HG03469 (cell line): ENCODE measurements at regions not wholly inside any gene's neighbourhood (a gene's known extent, or its start where the extent isn't known, plus 50 kb on each side); places are given as distances from the start of the nearest gene placed in this dataset.

Experiments
- ATAC-seq: cut with Tn5 transposase; IDR thresholded peaks from one replicate; pipeline ENCODE4 v1.9.1; 2021; ENCODE audit warnings: mild to moderate bottlenecking, moderate library complexity, moderate number of reproducible peaks; ENCODE audit not compliant: unreplicated experiment

DNA sequence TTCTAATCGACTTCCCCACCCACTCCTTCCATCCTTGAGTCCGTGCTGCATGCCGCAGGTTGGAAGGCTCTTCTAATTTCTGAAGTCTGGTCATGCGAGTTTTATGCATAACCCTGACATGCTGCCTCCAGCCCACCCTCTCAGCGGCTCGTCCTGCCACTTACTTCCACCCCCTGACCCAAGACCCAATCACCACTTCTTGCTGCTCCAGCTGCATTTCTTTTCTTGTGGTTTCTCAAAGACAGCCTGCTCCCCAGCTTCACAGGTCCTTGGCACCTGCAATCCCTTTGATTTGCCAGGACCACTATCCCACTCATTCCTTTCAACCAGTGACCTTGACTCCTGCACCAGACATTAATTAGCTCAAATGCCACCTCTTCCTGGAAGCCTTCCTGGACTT lies 486.7 kb downstream of the VRK1 start:
- no peak for ATAC-seq

DNA sequence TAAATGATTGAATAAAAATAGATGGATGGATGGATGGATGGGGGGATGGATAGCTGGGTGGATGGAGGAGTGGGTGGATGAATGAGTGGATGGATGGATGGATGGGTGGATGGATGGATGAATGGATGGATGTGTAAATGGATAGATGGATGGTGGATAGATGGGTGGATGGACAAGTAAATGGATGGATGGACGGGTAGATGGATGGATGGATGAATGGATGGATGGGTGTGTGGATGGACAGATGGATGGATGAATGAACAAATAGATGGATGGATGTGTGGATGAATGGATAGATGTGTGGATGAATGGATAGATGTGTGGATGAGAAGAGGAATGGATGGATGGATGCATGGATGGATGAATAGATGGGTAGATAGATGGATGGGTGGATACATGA lies 490.8 kb downstream of the VRK1 start:
- no peak for ATAC-seq

DNA sequence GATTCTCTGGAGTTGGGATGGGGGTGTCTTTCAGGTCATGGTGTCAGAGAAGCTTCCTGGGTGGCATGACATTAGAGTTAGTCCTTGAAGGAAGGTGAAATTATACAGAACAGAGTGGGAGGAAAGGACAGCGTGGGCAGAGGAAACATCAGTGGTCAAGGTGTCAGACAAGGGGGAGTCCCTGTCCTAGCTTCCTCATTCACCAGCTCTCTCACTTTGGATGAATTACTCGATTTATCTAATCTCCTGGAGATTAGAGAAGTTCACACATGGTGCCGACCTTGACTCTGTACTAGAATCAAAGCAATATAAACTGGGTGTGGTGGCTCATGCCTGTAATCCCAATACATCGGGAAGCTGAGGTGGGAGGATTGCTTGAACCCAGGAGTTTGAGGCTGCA lies 492.9 kb downstream of the VRK1 start:
- no peak for ATAC-seq

DNA sequence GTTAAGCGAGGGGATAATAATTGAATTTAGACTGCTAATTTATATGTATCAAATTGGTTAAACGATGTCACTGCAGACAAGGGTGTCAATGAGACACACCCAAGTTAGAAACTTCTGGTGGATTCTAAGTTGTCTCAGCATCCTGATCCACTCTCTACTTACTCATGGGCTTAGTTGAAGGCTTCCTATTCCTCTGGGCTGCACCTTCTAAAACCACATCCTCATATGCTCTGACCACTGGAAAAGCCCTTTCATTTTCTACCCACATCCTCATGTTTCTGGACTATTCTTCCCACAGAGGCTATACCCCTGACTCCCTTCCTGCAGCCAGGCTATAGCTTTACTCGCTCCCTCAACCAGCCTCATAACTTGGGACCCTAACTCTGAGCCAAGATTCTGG lies 493.8 kb downstream of the VRK1 start:
- ATAC-seq: no peak

DNA sequence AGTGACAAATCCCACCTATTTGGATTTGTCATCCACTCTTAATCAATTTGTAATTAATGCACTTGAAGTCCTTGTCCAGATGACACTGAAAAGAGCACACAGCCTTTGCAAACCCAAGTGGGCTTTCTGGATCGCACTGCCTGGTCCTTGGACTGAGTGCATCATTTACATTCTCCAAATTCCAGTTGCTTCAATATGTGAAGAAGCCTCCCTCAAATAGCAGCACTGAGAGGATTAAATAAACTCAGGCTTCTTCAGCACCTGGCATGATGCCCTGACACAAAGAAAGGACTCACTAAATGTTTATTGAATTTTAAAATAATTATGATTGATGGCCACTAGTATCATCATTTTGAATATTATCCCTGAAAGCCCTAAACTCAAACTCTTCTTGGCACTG lies 496.5 kb downstream of the VRK1 start:
- ATAC-seq: no peak

DNA sequence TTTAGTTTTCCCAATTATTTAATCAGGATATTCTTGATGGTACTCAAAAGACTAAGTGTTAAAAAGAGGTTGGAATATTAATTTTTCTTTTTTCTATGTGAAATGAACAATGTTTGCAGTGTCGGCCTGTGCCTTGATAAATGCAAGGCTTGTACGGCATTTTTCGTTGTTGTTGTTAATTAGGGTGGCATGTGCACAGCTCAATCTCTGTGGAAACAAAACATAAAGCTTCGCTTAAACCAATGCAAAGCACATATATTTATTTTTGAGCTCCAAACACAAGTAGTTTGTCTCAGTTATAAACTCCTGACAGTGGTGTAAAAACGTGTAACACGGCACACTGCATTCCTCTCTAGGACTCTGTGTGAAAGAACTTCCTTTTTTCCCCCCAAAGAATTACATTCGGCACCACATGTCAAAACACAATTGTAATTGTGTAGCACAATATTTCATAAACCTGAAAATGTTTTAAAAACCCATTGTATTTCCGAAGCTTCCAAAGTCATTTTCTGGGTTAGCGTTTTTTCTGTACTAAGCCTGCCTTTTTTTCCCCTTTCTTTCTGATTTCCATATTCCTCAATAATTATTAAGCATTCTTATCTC lies 498.0 kb downstream of the VRK1 start:
- no peak for ATAC-seq

DNA sequence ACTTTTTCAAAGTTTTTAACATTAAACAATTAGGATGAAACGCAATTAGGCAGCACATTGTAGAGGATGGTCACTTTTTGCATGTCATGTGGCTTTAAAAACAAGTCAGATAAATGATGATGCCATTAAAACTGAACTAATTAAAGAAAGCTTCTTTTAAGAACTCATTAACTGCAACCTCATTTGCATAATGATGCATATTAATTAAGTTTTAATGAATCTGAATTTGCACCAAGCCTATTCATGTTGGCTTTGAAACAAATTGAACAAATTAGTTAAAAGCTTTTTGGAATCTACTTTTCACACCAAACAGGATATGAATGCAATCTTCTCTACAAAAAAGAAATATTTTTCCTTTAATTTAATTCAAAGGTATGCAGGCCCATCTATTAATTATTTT lies 499.0 kb downstream of the VRK1 start:
- ATAC-seq: no peak

- no peak for ATAC-seq
These were observed 499.9 kb downstream of the VRK1 start for GRCh38 chr14:97297100-97297499.

DNA sequence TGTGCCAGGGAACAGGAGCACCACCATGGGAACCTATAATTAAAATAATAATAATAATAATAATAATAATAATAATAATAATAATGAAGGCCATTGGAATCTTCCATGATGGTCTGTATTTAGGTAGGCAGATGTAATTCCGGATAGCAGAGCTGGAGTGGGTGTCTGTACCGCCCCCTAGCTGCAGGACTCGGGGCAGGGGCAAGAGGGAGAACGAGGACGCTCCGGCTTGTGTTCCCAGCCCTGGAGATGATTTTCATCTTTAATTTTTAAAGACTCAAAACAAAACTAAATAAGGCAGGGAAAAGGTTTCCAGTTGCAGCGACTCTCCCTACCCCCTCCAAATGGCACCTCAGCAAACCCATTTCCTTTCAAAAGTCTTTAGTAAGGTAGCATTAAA lies 501.1 kb downstream of the VRK1 start:
- no peak for ATAC-seq

DNA sequence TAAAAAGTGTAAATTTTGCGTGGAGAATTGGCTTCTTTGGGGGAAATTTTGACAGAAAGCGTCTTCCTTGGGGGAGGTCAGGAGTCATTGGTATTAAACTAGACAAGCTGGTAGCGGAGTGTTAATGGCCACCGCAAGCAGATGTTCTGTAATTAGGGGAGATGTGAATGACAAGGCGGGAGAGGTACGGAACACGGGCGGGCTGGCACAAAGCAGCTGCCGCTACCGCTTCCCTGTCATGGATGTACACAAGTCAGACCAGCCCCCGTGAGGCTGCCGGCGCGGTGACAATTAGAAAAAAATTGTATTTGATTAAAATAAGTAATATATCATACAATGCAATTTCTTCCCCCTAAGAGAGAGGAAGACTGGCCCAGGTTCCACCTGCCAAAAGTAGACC lies 501.6 kb downstream of the VRK1 start:
- no peak for ATAC-seq

DNA sequence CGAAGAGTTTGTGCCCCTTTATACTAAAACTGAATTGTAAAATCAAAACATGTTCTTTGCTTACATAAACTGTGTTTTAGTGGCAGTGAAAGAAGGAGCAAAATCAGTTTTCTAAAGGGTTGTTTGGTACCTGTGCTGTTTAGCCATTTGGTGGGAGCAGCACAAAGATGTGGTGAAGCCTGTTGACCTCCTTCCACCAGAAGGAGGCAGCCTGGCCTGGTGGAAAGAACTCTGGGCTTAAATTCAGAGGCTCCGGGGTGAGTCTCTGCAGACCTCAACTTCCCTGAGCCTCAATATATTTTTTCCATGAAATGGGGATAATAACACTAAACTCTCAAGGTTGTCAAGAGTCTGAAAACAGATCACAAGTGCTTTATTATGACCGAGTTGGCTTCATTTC lies 502.5 kb downstream of the VRK1 start:
- ATAC-seq: no peak

- no peak for ATAC-seq
These were observed 504.9 kb downstream of the VRK1 start for GRCh38 chr14:97301931-97302559.

- no peak for ATAC-seq
These were observed 509.1 kb downstream of the VRK1 start for GRCh38 chr14:97306133-97306759.

GRCh38 chr14:97306760-97307246 lies 509.6 kb downstream of the VRK1 start:
- no peak for ATAC-seq

- ATAC-seq: no peak
These were observed 514.2 kb downstream of the VRK1 start for GRCh38 chr14:97311411-97311810.

- no peak for ATAC-seq
These were observed 515.7 kb downstream of the VRK1 start for GRCh38 chr14:97312910-97313309.

- ATAC-seq: no peak
These were observed 518.6 kb downstream of the VRK1 start for GRCh38 chr14:97315790-97316189.

DNA sequence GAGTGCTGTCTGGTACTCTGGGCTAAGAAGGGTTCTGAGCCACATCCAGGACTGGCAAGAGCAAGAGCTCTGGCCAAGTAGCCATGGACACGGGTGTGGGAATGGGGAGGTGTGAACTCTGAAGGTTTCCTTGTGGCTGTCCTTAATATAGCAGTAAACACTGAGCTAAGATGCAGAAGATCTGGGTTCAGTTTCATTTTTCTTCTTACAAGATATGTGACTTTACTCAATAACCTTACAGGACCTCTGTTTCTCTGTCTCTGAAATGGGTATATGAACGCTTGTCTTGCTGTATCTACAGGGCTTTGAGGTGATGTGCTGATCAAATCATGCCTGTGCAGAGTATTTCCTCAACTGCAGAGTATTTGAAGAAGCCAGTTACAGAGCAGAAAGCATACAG lies 521.2 kb downstream of the VRK1 start:
- ATAC-seq: no peak

DNA sequence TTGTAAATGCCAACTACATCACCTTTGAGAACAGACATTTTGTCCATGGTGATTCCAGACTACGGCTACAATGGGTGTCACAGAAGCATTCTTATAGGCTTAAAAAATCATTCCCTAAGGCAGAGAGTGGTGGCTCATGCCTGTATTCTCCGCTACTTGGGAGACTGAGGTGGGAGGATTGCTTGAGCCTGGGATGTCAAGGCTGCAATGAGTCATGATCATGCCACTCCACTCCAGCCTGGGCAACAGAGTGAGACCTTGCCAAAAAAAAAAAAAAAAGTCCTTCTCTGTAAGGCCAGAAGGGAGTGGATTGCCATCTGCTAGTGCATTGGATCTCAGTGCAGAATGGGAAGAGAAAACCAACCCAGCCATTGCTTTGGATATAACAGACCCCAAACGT lies 522.5 kb downstream of the VRK1 start:
- no peak for ATAC-seq

GRCh38 chr14:97328743-97329142 lies 531.6 kb downstream of the VRK1 start:
- ATAC-seq: no peak

DNA sequence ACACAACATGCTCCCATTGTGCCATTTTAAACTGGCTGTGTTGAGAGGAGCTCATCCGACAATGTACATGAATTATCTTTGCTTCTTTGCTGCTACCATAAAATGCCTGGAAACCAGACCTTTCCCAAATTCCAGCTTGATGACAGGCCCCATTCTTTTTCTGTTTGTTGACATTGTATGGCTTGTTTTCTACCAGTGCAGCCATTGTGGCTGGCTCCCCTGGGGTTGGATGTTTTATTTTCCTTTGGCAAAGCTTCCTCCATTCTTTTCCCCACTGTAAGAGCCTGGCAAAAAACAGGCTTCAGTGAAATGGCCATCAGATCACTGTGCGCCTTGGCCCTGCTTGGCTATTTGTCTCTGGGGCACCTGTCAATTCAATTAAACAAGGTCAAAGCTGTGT lies 532.5 kb downstream of the VRK1 start:
- ATAC-seq: no peak

GRCh38 chr14:97331058-97331457 lies 533.9 kb downstream of the VRK1 start:
- ATAC-seq: no peak
